Loucy (cell line): ENCODE measurements at regions not wholly inside any gene's neighbourhood (a gene's known extent, or its start where the extent isn't known, plus 50 kb on each side); places are given as distances from the start of the nearest gene placed in this dataset.

Experiments used
- EZH2phosphoT487 ChIP-seq: fragments of 200-600 bp; IDR thresholded peaks from 2 replicates; pipeline ENCODE4 v1.6.1; 2018; ENCODE audit warnings: antibody characterized with exemption, mild to moderate bottlenecking, moderate library complexity, borderline replicate concordance
- TF ChIP-seq, protein P1 (sequence below): fragments of 200-600 bp; sonication (generic); conservative IDR thresholded peaks from 2 replicates; pipeline ENCODE4 v1.5.1; 2014; ENCODE audit warnings: mild to moderate bottlenecking, antibody characterized with exemption, low read length

DNA sequence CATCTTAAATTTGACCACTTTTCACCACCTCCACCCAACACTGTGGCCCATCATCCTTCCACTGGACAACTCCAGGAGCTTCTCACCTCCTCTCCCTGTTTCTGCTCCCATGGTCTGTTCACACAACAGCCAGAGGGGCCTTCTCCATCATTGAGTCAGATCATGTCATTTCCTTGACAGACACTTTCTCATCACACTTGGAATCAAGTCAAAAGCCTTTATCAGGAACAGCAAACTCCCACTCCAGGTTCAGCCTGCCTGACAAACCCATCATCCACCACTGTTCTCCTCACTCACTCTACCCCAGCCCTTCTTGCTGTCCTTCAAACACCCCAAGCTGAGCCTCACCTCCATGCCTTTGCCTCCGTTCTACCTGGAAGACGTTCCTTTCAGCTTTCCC lies 78.4 kb upstream of the ADRA1B start:
- TF ChIP-seq, protein P1, sequence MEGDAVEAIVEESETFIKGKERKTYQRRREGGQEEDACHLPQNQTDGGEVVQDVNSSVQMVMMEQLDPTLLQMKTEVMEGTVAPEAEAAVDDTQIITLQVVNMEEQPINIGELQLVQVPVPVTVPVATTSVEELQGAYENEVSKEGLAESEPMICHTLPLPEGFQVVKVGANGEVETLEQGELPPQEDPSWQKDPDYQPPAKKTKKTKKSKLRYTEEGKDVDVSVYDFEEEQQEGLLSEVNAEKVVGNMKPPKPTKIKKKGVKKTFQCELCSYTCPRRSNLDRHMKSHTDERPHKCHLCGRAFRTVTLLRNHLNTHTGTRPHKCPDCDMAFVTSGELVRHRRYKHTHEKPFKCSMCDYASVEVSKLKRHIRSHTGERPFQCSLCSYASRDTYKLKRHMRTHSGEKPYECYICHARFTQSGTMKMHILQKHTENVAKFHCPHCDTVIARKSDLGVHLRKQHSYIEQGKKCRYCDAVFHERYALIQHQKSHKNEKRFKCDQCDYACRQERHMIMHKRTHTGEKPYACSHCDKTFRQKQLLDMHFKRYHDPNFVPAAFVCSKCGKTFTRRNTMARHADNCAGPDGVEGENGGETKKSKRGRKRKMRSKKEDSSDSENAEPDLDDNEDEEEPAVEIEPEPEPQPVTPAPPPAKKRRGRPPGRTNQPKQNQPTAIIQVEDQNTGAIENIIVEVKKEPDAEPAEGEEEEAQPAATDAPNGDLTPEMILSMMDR: no peak
- no peak for TF ChIP-seq EZH2phosphoT487
